VCaP (cell line): ENCODE measurements at regions not wholly inside any gene's neighbourhood (a gene's known extent, or its start where the extent isn't known, plus 50 kb on each side); places are given as distances from the start of the nearest gene placed in this dataset.

Experiments used
- H3K27ac ChIP-seq: fragments of 450-650 bp; 2 replicates; pipeline ENCODE4 v1.5.1; 2017
- TF ChIP-seq, protein P1 (sequence below): fragments of 450-650 bp; conservative IDR thresholded peaks from 2 replicates; pipeline ENCODE4 v1.5.1; 2017; ENCODE audit warnings: mild to moderate bottlenecking, moderate library complexity

DNA sequence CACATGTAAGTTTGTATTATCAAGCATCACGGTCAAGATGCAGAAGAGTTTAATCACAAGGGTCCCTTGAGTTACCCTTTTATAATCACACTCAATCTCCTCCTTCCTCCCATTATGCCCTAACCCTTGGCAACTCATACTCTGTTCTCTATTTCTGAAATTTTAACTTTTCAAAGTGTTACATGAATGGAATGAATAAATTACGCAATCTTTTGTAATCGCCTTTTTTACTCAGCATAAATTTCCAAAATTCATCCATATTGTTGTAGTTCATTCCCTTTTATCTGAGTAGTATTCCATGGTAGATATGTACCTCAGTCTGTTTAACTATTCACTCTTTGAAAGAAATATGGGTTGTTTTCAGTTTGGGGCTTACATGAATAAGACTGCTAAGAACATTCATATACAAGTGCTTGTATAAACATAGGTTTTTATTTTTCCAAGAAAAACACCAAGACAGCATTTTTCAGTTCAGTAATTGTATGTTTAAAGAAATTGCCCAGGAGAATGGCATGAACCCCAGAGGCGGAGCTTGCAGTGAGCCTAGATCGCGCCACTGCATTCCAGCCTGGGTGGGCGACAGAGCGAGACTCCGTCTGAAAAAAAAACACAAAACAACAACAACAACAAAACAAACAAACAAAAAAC lies 430.9 kb upstream of the KCNH7 start:
- TF ChIP-seq, protein P1, sequence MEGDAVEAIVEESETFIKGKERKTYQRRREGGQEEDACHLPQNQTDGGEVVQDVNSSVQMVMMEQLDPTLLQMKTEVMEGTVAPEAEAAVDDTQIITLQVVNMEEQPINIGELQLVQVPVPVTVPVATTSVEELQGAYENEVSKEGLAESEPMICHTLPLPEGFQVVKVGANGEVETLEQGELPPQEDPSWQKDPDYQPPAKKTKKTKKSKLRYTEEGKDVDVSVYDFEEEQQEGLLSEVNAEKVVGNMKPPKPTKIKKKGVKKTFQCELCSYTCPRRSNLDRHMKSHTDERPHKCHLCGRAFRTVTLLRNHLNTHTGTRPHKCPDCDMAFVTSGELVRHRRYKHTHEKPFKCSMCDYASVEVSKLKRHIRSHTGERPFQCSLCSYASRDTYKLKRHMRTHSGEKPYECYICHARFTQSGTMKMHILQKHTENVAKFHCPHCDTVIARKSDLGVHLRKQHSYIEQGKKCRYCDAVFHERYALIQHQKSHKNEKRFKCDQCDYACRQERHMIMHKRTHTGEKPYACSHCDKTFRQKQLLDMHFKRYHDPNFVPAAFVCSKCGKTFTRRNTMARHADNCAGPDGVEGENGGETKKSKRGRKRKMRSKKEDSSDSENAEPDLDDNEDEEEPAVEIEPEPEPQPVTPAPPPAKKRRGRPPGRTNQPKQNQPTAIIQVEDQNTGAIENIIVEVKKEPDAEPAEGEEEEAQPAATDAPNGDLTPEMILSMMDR, result no peak
- H3K27ac ChIP-seq, result no peak overlapping the region

DNA sequence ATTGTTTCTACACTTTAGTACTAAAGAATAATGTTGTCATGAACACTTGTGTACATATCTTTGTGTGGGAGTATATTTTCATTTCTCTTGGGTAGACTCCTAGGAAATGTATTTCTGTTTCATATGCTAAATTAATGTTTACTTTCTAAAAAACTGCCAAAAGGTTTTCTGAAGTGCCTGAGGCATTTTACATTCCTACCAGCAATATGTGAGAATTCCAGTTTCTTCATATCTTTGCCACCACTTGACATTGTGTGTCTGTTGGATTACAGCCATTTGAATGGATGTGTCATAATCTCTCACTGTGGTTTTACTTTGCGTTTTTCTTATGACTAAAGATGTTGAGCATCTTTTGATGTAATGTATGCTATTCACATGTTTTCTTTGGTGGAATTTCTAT lies 428.2 kb upstream of the KCNH7 start:
- no peak overlapping the region for H3K27ac ChIP-seq
- TF ChIP-seq, protein P1, result no peak

DNA sequence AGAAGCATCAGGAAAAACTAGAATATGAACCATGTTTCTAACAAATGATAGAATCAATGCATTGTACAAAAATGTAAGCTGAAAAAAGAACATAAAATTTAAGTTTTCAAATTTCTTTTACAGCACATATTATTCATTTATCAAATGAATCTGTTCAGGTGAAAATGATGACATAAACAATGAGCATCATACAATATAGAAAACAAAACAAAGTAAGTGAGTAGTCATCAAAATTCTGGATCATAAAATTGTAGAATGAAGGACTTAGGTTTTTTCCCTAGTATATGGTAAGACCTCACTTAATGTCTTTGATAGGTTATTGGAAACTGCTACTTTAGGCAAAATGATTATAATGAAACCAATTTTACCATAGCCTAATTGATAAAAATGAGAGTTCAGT lies 427.0 kb upstream of the KCNH7 start:
- TF ChIP-seq, protein P1, result no peak
- H3K27ac ChIP-seq, result no peak overlapping the region

DNA sequence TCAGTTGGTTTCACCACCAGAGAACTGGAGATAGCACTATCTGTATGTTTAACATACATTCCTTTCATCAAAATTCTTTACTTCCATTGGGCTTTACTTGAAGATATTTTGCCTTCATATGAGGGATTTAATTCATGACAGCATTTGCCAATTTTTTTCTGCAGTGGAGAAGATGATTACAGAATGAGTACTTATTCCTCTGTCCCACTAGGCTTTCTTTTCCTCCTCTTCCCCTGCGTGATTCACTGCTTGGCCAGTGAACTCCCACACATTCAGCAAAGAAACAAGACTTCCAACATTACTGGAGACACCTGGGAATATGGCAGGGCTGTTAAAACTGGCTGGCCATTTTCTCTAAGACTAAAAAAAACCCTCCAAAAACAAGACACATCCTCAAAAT lies 425.8 kb upstream of the KCNH7 start:
- H3K27ac ChIP-seq, result no peak overlapping the region
- TF ChIP-seq, protein P1, result no peak

GRCh38 chr2:163259489-163259888 lies 420.9 kb upstream of the KCNH7 start:
- TF ChIP-seq, protein P1, result no peak
- no peak overlapping the region for H3K27ac ChIP-seq

- no peak overlapping the region for H3K27ac ChIP-seq
- TF ChIP-seq, protein P1, result no peak
Measured at GRCh38 chr2:163255086-163255485, 416.5 kb upstream of the KCNH7 start.

GRCh38 chr2:163253621-163254285 lies 415.2 kb upstream of the KCNH7 start:
- TF ChIP-seq, protein P1, result no peak
- no peak overlapping the region for H3K27ac ChIP-seq
